ENCODE measurements at regions not wholly inside any gene's neighbourhood (a gene's known extent, or its start where the extent isn't known, plus 50 kb on each side); places are given as distances from the start of the nearest gene placed in this dataset.

- no peak for TF ChIP-seq POLR2AphosphoS5 (IDR thresholded peaks at IDR 0.05; ENCODE audit: borderline replicate concordance, low read depth, low read length)
- no peak for TF ChIP-seq EZH2 (IDR thresholded peaks at IDR 0.05)
Observed at GRCh38 chr1:63119575-63120155, 202.7 kb upstream of the FOXD3 start.

Data from SK-N-MC (cell line).